Esophagus muscularis mucosa (tissue), 3 donors: ENCODE measurements at regions not wholly inside any gene's neighbourhood (a gene's known extent, or its start where the extent isn't known, plus 50 kb on each side); places are given as distances from the start of the nearest gene placed in this dataset.

Experiments used
- CTCF ChIP-seq, 3 experiments: fragments of 200-600 bp in 2 of 3; fragments of 450-650 bp in 1 of 3; sonication (generic) in 2 of 3; IDR thresholded peaks; one replicate each; pipeline ENCODE4 v1.5.1; 2017 to 2019; ENCODE audit warnings: antibody characterized with exemption in 3 of 3, mild to moderate bottlenecking in 2 of 3, moderate library complexity in 1 of 3
- POLR2AphosphoS5 ChIP-seq, 2 donors: sonication (generic); formaldehyde crosslinking; IDR thresholded peaks; one replicate each; pipeline ENCODE4 v1.6.1; 2017; ENCODE audit warnings: antibody characterized with exemption in 2 of 2

DNA sequence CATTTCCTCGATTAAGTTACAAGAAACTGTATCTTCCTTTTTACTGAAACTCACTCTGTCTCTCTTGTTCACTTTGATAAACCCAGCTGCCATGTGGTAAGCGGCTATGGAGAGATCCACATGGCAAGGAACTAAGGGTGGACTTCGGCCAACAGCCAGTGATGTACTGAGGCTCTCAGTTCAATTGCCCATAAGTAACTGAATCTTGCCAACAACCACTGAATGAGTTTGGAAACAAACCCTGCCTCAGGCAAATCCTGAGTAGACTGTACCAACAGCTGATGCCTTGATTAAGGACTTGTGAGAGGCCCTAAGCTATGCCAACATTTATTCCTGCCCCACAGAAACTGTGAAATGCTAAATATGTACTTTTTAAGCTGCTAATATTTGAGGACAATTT is 433.5 kb downstream of the PLOD2 start:
- TF ChIP-seq CTCF (IDR thresholded peaks at IDR 0.05) (no peak), POLR2AphosphoS5 (IDR thresholded peaks at IDR 0.05) (no peak)
